ENCODE measurements at regions not wholly inside any gene's neighbourhood (a gene's known extent, or its start where the extent isn't known, plus 50 kb on each side); places are given as distances from the start of the nearest gene placed in this dataset.

DNA sequence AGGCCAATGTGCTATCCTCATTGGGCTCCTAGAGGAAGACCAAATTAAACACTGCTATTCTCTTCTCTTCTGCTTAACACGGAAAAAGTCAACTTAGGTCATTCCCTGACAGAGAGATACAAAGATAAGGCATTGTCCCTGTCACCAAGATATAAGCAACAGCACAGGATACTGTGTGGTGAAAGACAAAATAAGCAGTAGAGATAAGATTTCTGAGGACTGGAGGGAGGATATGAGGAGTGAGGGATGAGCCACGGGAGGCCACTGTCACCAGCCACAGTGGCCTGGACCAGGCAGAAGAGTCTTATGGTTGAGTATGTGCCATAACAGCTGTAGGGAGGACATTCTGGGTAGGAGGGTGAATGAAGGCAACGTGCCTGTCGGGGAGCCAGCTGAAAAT lies 54.4 kb upstream of the SLC14A2 start:
- H3K27me3 Mint-ChIP-seq: no peaks in the 10 kb centered on the region
- ChIA-PET POLR2A (no interaction called here), CTCF (no interaction called here)
- no peak overlapping the region for H3K27ac Mint-ChIP-seq
- H3K36me3 Mint-ChIP-seq (ENCODE audit: low read depth): no peaks in the 10 kb centered on the region
- H3K4me1 Mint-ChIP-seq: no peaks in the 10 kb centered on the region
- no peak for DNase-seq
- no peaks in the 10 kb centered on the region for H3K9me3 Mint-ChIP-seq
- H3K4me3 Mint-ChIP-seq: no peak overlapping the region

DNA sequence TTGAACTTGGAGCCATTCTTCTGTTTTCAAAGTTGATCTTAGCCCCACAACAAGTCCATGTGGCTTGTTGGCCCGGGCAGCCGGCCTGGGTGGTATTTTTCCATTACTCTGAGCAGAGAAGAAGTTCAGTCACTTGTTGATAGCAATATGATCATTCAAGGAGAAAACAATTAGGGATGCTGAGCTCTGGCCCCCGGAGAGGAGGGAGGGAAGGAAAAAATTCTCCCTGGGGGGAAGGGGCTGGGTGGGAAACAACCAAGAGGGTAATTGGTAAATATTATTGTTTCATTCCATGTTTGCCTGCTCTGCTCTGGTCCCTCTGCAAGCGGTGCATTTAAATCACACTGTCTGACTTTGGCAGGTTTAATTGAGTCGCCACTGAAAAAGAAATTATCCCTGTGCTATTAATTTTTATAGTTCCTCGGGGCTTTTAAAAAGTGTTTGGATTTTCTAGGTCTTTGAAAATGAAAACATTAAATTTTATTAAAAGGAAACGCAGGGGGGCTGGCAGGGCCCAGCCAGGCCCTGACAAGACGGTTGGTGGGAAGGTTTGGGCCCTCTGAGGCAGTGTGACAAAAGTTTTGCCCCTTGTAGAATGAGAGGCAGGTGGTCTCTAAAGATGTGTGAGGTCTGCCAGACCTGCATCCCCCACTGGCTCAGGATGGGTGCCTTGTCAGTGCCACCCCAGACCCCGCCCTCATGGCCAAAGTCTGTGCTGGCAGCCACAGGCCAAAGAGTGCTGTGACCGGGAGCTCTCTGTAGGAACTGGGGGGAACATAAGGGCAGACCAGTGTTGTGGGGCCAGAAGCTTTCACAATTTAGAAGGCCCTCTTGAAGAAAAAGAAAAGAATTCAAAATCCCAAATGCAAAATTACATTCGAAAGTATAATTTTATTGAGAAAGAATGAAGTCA lies 52.5 kb upstream of the SLC14A2 start:
- Mint-ChIP-seq H3K36me3 (ENCODE audit: low read depth) (no peaks in the 10 kb centered on the region), H3K27me3 (no peaks in the 10 kb centered on the region), H3K9me3 (no peaks in the 10 kb centered on the region), H3K27ac (no peak overlapping the region), H3K4me3 (no peak overlapping the region), H3K4me1 (no peaks in the 10 kb centered on the region)
- ChIA-PET POLR2A (no interaction called here), CTCF (interaction anchor here (1.5 kb wide), 1 partner anchor 30 kb away, joined by 3 read pairs; no protein-coding TSS in a partner anchor)
- DNase-seq: no peak

DNA sequence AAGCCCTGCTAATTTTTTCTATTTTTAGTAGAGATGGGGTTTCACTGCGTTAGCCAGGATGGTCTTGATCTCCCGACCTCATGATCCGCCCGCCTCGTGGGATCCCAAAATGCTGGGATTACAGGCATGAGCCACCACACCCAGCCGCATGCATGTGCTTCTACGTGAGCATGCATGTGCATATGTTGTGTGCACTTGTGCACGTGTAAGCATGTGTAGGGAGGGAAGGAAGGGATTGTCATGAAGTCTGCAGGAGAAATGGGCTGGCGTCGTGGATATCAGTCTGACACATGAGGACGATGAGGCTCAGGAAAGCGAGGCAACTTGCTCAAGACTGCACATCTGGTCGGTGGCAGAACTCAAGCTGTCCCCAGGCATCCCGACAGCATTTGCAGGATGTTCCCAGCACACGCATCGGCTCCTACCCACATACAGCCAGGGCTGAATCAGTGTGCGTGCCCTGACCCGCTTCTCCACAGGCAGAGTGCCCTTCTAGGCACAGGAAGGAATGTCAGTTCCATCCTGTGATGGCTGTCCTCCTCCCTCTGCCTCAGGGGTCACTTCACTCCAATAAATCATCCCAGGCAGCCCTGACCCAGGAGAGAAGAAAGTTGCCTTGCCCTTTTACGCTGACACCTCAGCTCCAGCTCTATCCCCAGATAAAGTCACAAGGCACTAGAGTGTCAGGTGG lies 49.9 kb upstream of the SLC14A2 start:
- ChIA-PET POLR2A (no interaction called here), CTCF (no interaction called here)
- Mint-ChIP-seq H3K4me1 (no peaks in the 10 kb centered on the region), H3K27me3 (no peaks in the 10 kb centered on the region), H3K27ac (no peak overlapping the region), H3K4me3 (no peak overlapping the region), H3K36me3 (ENCODE audit: low read depth) (no peaks in the 10 kb centered on the region), H3K9me3 (no peaks in the 10 kb centered on the region)
- DNase-seq: no peak

All from activated CD4-positive, alpha-beta T cell treated with anti-CD3 and anti-CD28 coated beads, Interleukin-2, amount 10 ng/mL, durations not matched to agents 7 days and 5 days (primary cell).